ENCODE measurements at regions not wholly inside any gene's neighbourhood (a gene's known extent, or its start where the extent isn't known, plus 50 kb on each side); places are given as distances from the start of the nearest gene placed in this dataset.

DNA sequence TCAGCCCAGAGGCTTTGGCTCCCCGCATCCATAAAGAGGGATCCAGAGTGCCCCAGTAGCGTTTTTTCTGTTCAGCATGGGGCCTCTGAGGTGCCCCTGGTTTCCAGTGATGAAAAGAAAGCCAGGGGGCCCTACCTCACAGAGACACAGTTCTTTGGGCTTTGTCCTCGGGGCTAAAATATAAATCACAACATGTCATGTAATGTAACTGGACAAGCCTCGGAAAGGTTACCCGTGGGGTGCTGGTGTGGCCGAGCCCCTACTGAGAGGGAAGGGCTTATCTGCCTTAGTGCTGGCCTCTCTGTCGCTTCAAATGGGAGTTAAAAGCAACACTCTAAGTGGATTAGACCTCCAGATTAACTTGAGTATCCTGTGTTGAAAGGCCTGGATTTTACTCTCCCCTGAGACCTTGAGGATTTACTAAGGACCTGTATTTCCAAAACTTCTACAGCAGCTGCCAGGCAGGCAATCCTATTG, 251.6 kb upstream of the APCDD1 start:
- Histone ChIP-seq H3K27ac (ENCODE audit: low read length) (no peak overlapping the region), H3K4me3 (ENCODE audit: low read length) (no peak overlapping the region), H2AFZ (ENCODE audit: low read length) (no peak overlapping the region), H3K9me3 (ENCODE audit: low read length) (no peaks in the 10 kb centered on the region), H3K4me2 (ENCODE audit: low read depth, low read length, poor library complexity, severe bottlenecking) (no peak overlapping the region), H3K9me2 (replicated peaks; ENCODE audit: insufficient read depth, low read length) (no peaks in the 10 kb centered on the region), H4K20me1 (ENCODE audit: insufficient read depth, low read depth, low read length) (no peaks in the 10 kb centered on the region), H3K27me3 (ENCODE audit: low read length) (no peaks in the 10 kb centered on the region), H3K36me3 (ENCODE audit: insufficient read depth, low read length) (no peaks in the 10 kb centered on the region), H3K4me1 (ENCODE audit: low read length) (no peaks in the 10 kb centered on the region), H3K79me2 (ENCODE audit: low read length) (no peaks in the 10 kb centered on the region), H3K9ac (ENCODE audit: low read length) (no peak overlapping the region)
- no peak for DNase-seq

DNA sequence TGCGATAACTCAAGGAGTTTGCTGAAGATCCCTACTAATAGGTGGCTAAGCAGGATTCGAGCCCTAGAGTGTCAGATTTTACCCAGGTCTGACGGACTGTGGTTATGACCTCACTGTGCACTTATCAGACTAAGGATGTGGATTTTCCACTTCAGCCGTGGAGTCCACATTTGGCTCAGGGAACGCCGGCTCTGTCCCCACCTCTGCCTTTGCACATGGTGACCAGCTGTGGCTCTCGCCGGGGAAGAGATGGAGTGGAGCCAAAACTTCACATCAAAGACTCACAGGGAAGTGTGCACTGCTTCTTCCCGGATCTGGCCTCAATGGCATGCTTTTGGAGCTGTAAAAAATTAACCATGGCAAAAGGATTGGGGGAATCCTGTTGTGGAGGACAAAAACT, 249.3 kb upstream of the APCDD1 start:
- Histone ChIP-seq H3K36me3 (ENCODE audit: insufficient read depth, low read length) (no peaks in the 10 kb centered on the region), H3K27me3 (ENCODE audit: low read length) (no peaks in the 10 kb centered on the region), H3K4me2 (ENCODE audit: low read depth, low read length, poor library complexity, severe bottlenecking) (no peak overlapping the region), H2AFZ (ENCODE audit: low read length) (no peak overlapping the region), H3K9me2 (replicated peaks; ENCODE audit: insufficient read depth, low read length) (no peaks in the 10 kb centered on the region), H3K27ac (ENCODE audit: low read length) (no peak overlapping the region), H3K79me2 (ENCODE audit: low read length) (no peaks in the 10 kb centered on the region), H3K4me1 (ENCODE audit: low read length) (no peaks in the 10 kb centered on the region), H4K20me1 (ENCODE audit: insufficient read depth, low read depth, low read length) (no peaks in the 10 kb centered on the region), H3K9me3 (ENCODE audit: low read length) (no peaks in the 10 kb centered on the region), H3K4me3 (ENCODE audit: low read length) (no peak overlapping the region), H3K9ac (ENCODE audit: low read length) (no peak overlapping the region)
- DNase-seq, result no peak

DNA sequence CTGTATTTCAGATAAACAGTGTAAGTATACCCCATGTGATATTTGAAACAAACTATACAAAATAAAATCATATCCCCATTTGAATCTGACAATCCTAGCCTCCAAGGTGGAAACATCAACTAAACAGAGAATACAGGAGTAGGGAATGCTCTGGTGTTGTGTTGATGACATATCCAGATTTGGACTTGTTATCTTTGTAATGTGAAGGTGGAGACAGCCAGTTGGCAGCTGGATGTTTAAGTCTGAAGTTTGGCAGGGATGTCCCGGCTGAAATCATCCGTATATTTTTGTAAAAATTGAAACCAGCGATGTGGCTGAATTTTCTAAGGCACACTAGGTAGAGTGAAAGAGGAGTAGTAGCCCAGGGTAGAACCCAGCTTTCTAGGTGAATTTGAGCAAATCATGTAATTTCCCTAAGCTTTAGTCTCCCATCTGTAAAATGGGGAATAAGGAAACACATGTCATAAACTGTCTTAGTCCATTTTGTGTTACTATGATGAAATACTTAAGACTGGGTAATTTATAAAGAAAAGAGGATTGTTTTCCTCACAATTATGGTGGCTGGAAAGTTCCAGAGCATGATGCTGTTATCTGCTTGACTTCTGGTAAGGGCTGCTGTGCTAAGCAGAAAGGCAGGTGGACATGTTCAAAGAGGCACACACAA, 246.6 kb upstream of the APCDD1 start:
- Histone ChIP-seq H3K27ac (ENCODE audit: low read length) (no peak overlapping the region), H3K9me3 (ENCODE audit: low read length) (no peaks in the 10 kb centered on the region), H3K9ac (ENCODE audit: low read length) (no peak overlapping the region), H3K27me3 (ENCODE audit: low read length) (no peaks in the 10 kb centered on the region), H3K9me2 (replicated peaks; ENCODE audit: insufficient read depth, low read length) (no peaks in the 10 kb centered on the region), H3K79me2 (ENCODE audit: low read length) (no peaks in the 10 kb centered on the region), H2AFZ (ENCODE audit: low read length) (no peak overlapping the region), H3K36me3 (ENCODE audit: insufficient read depth, low read length) (no peaks in the 10 kb centered on the region), H3K4me3 (ENCODE audit: low read length) (no peak overlapping the region), H4K20me1 (ENCODE audit: insufficient read depth, low read depth, low read length) (no peaks in the 10 kb centered on the region), H3K4me1 (ENCODE audit: low read length) (no peaks in the 10 kb centered on the region), H3K4me2 (ENCODE audit: low read depth, low read length, poor library complexity, severe bottlenecking) (no peak overlapping the region)
- DNase-seq, result no peak

DNA sequence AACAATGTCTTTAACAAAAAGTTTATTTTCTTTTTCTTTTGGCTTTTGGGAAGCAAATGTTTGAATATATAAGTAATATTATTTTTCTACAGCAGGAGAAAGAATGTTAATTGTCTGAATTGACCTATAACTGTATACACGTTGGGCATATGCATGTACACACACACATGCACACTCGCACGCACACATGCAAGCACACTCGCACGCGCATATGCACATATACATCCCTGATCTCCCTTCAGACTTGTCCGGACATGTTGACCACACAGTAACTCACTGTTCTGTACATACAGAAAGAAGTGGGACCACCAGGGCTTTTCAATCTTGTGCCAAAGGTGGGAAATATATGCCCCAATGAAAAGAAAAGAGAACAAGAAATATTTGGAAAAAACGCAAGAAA, 245.1 kb upstream of the APCDD1 start:
- no peaks in the 10 kb centered on the region for H3K9me2 ChIP-seq (replicated peaks; ENCODE audit: insufficient read depth, low read length)
- no peak for DNase-seq
- no peak overlapping the region for H3K9ac ChIP-seq (ENCODE audit: low read length)
- no peaks in the 10 kb centered on the region for H3K9me3 ChIP-seq (ENCODE audit: low read length)
- peaks cover 9% of the 10 kb centered on the region for H3K4me1 ChIP-seq (ENCODE audit: low read length)
- no peaks in the 10 kb centered on the region for H3K36me3 ChIP-seq (ENCODE audit: insufficient read depth, low read length)
- no peaks in the 10 kb centered on the region for H4K20me1 ChIP-seq (ENCODE audit: insufficient read depth, low read depth, low read length)
- H3K27me3 ChIP-seq (ENCODE audit: low read length), result no peaks in the 10 kb centered on the region
- no peak overlapping the region for H3K27ac ChIP-seq (ENCODE audit: low read length)
- H2AFZ ChIP-seq (ENCODE audit: low read length), result no peak overlapping the region
- no peak overlapping the region for H3K4me3 ChIP-seq (ENCODE audit: low read length)
- H3K79me2 ChIP-seq (ENCODE audit: low read length), result no peaks in the 10 kb centered on the region
- H3K4me2 ChIP-seq (ENCODE audit: low read depth, low read length, poor library complexity, severe bottlenecking), result no peak overlapping the region

DNA sequence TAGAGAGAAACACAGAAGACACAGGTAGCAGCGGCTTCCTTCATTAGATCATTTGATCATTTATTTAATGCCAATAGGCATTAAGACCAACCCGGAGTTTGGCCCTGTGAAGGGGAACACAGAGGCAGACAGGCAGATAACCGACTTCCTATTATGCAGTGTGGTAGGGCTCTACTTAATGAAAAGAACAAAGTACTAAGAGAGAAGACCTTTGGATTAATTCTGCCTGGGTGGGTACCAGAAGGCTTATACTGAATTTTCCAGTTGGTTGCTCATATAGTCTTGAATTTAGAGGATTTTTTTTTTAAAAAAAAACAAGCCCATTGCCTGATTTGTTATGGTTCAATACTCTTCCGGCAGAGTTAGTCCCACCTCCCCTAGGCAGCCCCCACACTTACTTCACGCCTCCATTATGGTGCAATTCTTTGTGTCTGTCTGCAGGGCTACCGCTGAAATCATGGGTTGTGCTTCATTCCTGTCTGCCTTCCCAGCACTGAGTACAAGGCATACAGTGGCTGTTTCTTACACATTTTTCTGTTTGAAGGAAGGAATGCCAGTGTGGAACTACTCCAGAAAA, 244.3 kb upstream of the APCDD1 start:
- Histone ChIP-seq H3K4me2 (ENCODE audit: low read depth, low read length, poor library complexity, severe bottlenecking) (no peak overlapping the region), H3K36me3 (ENCODE audit: insufficient read depth, low read length) (no peaks in the 10 kb centered on the region), H3K4me1 (ENCODE audit: low read length) (peaks cover 9% of the 10 kb centered on the region), H3K79me2 (ENCODE audit: low read length) (no peaks in the 10 kb centered on the region), H3K9me3 (ENCODE audit: low read length) (no peaks in the 10 kb centered on the region), H3K27ac (ENCODE audit: low read length) (no peak overlapping the region), H4K20me1 (ENCODE audit: insufficient read depth, low read depth, low read length) (no peaks in the 10 kb centered on the region), H3K9me2 (replicated peaks; ENCODE audit: insufficient read depth, low read length) (no peaks in the 10 kb centered on the region), H3K4me3 (ENCODE audit: low read length) (no peak overlapping the region), H3K27me3 (ENCODE audit: low read length) (no peaks in the 10 kb centered on the region), H3K9ac (ENCODE audit: low read length) (no peak overlapping the region), H2AFZ (ENCODE audit: low read length) (no peak overlapping the region)
- DNase-seq, result no peak

DNA sequence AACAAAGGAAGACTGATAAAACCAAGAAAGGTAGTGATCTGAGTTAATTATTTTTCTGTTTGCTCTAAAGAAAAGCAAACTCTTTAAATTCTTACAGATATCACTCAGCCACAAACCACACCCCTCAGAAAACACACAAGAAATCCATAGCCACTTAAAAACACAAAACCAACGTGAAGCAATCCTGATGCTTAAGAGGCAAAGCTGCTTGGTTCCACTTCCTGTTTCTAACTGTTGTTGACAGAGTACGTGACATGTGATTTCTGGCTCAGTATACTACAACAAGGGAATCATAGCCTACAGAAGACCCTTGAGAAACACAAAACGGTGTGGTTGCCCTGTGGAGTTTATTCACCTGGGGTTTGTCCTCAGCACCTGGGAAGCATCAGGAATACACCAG, 240.9 kb upstream of the APCDD1 start:
- Histone ChIP-seq H3K36me3 (ENCODE audit: insufficient read depth, low read length) (no peaks in the 10 kb centered on the region), H3K9me2 (replicated peaks; ENCODE audit: insufficient read depth, low read length) (no peaks in the 10 kb centered on the region), H3K27ac (ENCODE audit: low read length) (no peak overlapping the region), H3K9me3 (ENCODE audit: low read length) (no peaks in the 10 kb centered on the region), H3K4me3 (ENCODE audit: low read length) (no peak overlapping the region), H3K9ac (ENCODE audit: low read length) (no peak overlapping the region), H3K4me2 (ENCODE audit: low read depth, low read length, poor library complexity, severe bottlenecking) (peak overlapping the region; percentile 26), H4K20me1 (ENCODE audit: insufficient read depth, low read depth, low read length) (no peaks in the 10 kb centered on the region), H3K79me2 (ENCODE audit: low read length) (no peaks in the 10 kb centered on the region), H3K4me1 (ENCODE audit: low read length) (peaks cover 9% of the 10 kb centered on the region), H3K27me3 (ENCODE audit: low read length) (no peaks in the 10 kb centered on the region), H2AFZ (ENCODE audit: low read length) (peak overlapping the region; percentile 26)
- DNase-seq, result peak; percentile 75

DNA sequence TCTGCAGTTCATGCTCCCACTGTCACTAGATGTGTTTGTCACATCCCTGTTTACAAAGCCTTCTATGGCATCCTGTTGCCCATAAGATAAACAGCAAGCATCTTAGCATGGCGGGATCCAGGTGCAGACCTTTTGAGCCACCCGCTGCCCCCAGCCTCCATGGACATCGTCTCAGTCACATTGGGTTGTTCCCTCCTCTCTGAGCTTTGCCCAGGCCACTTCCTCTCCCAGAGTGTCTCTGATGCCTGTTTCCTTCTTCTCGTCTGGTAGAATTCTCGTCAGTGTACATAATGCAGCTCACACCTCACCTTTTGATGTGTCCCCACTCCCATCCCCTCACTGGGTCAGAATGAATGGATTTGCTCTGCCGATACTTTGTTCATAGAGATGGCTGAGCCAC, 239.0 kb upstream of the APCDD1 start:
- Histone ChIP-seq H3K4me3 (ENCODE audit: low read length) (no peak overlapping the region), H3K9ac (ENCODE audit: low read length) (no peak overlapping the region), H3K4me1 (ENCODE audit: low read length) (peaks cover 9% of the 10 kb centered on the region), H3K27me3 (ENCODE audit: low read length) (no peaks in the 10 kb centered on the region; the same call in 1 of the 2 replicates), H3K4me2 (ENCODE audit: low read depth, low read length, poor library complexity, severe bottlenecking) (no peak overlapping the region), H3K27ac (ENCODE audit: low read length) (no peak overlapping the region), H3K36me3 (ENCODE audit: insufficient read depth, low read length) (no peaks in the 10 kb centered on the region), H4K20me1 (ENCODE audit: insufficient read depth, low read depth, low read length) (no peaks in the 10 kb centered on the region), H3K79me2 (ENCODE audit: low read length) (no peaks in the 10 kb centered on the region), H3K9me3 (ENCODE audit: low read length) (no peaks in the 10 kb centered on the region), H2AFZ (ENCODE audit: low read length) (no peak overlapping the region), H3K9me2 (replicated peaks; ENCODE audit: insufficient read depth, low read length) (no peaks in the 10 kb centered on the region)
- DNase-seq, result no peak

DNA sequence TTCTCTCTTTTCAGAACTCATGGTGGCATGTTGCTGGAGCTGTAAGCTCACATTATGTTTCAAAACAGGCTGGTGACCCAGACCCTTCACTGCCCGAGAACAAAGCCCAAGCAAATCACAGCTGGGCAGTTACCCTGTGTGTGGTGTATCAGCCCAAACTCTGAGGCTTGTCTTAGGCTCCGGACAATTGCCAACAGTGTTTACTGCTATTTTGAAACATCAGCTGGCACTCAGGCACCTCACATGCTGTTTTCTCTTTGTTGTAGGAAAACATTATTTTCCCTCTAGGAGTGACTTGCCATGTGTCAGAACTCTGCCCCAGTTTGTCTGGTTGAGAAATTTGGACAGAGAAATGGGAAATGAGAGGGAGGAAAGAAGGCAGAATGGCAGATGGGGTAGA, 237.6 kb upstream of the APCDD1 start:
- no peak overlapping the region for H2AFZ ChIP-seq (ENCODE audit: low read length)
- H3K9me2 ChIP-seq (replicated peaks; ENCODE audit: insufficient read depth, low read length), result no peaks in the 10 kb centered on the region
- no peaks in the 10 kb centered on the region for H3K79me2 ChIP-seq (ENCODE audit: low read length)
- no peak overlapping the region for H3K9ac ChIP-seq (ENCODE audit: low read length)
- DNase-seq, result no peak
- H3K27ac ChIP-seq (ENCODE audit: low read length), result no peak overlapping the region
- no peaks in the 10 kb centered on the region for H3K36me3 ChIP-seq (ENCODE audit: insufficient read depth, low read length)
- no peak overlapping the region for H3K4me2 ChIP-seq (ENCODE audit: low read depth, low read length, poor library complexity, severe bottlenecking)
- no peaks in the 10 kb centered on the region for H4K20me1 ChIP-seq (ENCODE audit: insufficient read depth, low read depth, low read length)
- no peak overlapping the region for H3K4me3 ChIP-seq (ENCODE audit: low read length)
- peaks cover 9% of the 10 kb centered on the region for H3K4me1 ChIP-seq (ENCODE audit: low read length)
- H3K9me3 ChIP-seq (ENCODE audit: low read length), result no peaks in the 10 kb centered on the region
- H3K27me3 ChIP-seq (ENCODE audit: low read length), result no peaks in the 10 kb centered on the region; the same call in 1 of the 2 replicates
